Endothelial cell of umbilical vein (primary cell): ENCODE measurements at regions not wholly inside any gene's neighbourhood (a gene's known extent, or its start where the extent isn't known, plus 50 kb on each side); places are given as distances from the start of the nearest gene placed in this dataset.

Source experiments
- BruUV-seq: library from RNA; stranded (reverse); fragments of 400-500 nt; replicated peaks from 2 replicates; lab custom pipeline; 2021; lab: Mats Ljungman, UMichigan
- CTCF ChIA-PET: fragments of 300-600, 350-600 bp; sonication (Branson Sonifier 250); formaldehyde crosslinking; loops from one replicate; lab custom pipeline; 2021; ENCODE audit warnings: antibody characterized with exemption, inconsistent platforms; lab: Charles Lee
- POLR2A ChIA-PET: fragments of 300-600, 350-600 bp; sonication (Branson Sonifier 250); formaldehyde crosslinking; loops from one replicate; lab custom pipeline; 2021; ENCODE audit warnings: antibody characterized with exemption, inconsistent platforms; lab: Charles Lee
- DNase-seq: peaks from one replicate; pipeline ENCODE4 v3.0.0-alpha.2; 2011; ENCODE audit warnings: low read depth, low spot score
- FAIRE-seq: peaks from 2 replicates; lab custom pipeline; 2011; peaks lifted over from hg19 to GRCh38; lab: Jason Lieb, UNC
- H2AFZ ChIP-seq: 2 replicates; pipeline ENCODE4 v1.6.0; 2012; ENCODE audit warnings: low read depth, low read length, control low read depth, inconsistent platforms
- H3K27ac ChIP-seq: 2 replicates; pipeline ENCODE4 v1.5.1; 2011; ENCODE audit warnings: low read depth, mild to moderate bottlenecking, control low read depth, low read length, moderate library complexity; ENCODE audit not compliant: insufficient read depth
- H3K27me3 ChIP-seq, 2 experiments: 2 replicates each; pipeline versions ENCODE4 v1.6.0 to v1.6.1; 2011; ENCODE audit warnings: low read length in 2 of 2, mixed read lengths in 1 of 2; ENCODE audit not compliant: control insufficient read depth in 2 of 2, insufficient read depth in 2 of 2
- H3K36me3 ChIP-seq, 2 experiments: 2 replicates in 1 of 2; 3 replicates in 1 of 2; pipeline ENCODE4 v1.5.1; 2011; ENCODE audit warnings: low read length in 2 of 2, mild to moderate bottlenecking in 1 of 2, moderate library complexity in 1 of 2; ENCODE audit not compliant: control insufficient read depth in 2 of 2, insufficient read depth in 2 of 2; ENCODE audit errors: extremely low read depth in 1 of 2
- H3K4me1 ChIP-seq: 3 replicates; pipeline ENCODE4 v1.5.1; 2011; ENCODE audit warnings: mild to moderate bottlenecking, low read length; ENCODE audit not compliant: control insufficient read depth, insufficient read depth; ENCODE audit errors: extremely low read depth
- H3K4me2 ChIP-seq: 2 replicates; pipeline ENCODE4 v1.6.1; 2011; ENCODE audit warnings: low read length, control low read depth, mixed read lengths; ENCODE audit not compliant: insufficient read depth
- H3K4me3 ChIP-seq, 3 experiments: fragments of 200-600 bp in 1 of 3; sonication (generic), shearing (Covaris generic) in 1 of 3; replicated peaks in 1 of 3; 2 replicates each; pipeline ENCODE4 v1.5.1; 2011 to 2016; ENCODE audit warnings: control low read depth in 3 of 3, low read length in 3 of 3, mild to moderate bottlenecking in 2 of 3, inconsistent platforms in 1 of 3, low read depth in 1 of 3, moderate library complexity in 1 of 3; ENCODE audit not compliant: insufficient read depth in 1 of 3
- H3K79me2 ChIP-seq: 2 replicates; pipeline ENCODE4 v1.6.0; 2012; ENCODE audit warnings: low read length, inconsistent platforms; ENCODE audit not compliant: control insufficient read depth, insufficient read depth
- H3K9ac ChIP-seq: replicated peaks from 2 replicates; pipeline ENCODE3; 2011; ENCODE audit warnings: low read length, control low read depth; ENCODE audit not compliant: insufficient read depth; ENCODE audit errors: extremely low read depth
- H3K9me1 ChIP-seq: replicated peaks from 3 replicates; pipeline ENCODE4 v1.6.0; 2011; ENCODE audit warnings: mild to moderate bottlenecking, low read length; ENCODE audit not compliant: control insufficient read depth, insufficient read depth; ENCODE audit errors: extremely low read depth
- H3K9me3 ChIP-seq: replicated peaks from 2 replicates; pipeline ENCODE4 v1.5.1; 2012; ENCODE audit warnings: low read length, inconsistent platforms; ENCODE audit not compliant: control insufficient read depth, insufficient read depth
- H4K20me1 ChIP-seq: replicated peaks from 2 replicates; pipeline ENCODE3; 2011; ENCODE audit warnings: mild to moderate bottlenecking, low read length; ENCODE audit not compliant: control insufficient read depth, insufficient read depth; ENCODE audit errors: extremely low read depth
- CTCF ChIP-seq, 2 donors: IDR thresholded peaks; 1 replicate in 1 of 2; 2 replicates in 1 of 2; pipeline ENCODE4 v1.5.1; 2011; ENCODE audit warnings: low read length in 2 of 2, mild to moderate bottlenecking in 2 of 2, moderate library complexity in 2 of 2, control low read depth in 1 of 2, inconsistent platforms in 1 of 2, low read depth in 1 of 2; ENCODE audit not compliant: insufficient read depth in 1 of 2; ENCODE audit errors: extremely low read depth in 1 of 2
- EZH2 ChIP-seq: IDR thresholded peaks from 2 replicates; pipeline ENCODE4 v1.6.1; 2012; ENCODE audit warnings: borderline replicate concordance, low read depth, mild to moderate bottlenecking, moderate library complexity, low read length, inconsistent platforms; ENCODE audit not compliant: severe bottlenecking
- FOS ChIP-seq: IDR thresholded peaks from 2 replicates; pipeline ENCODE4 v1.6.1; 2011; ENCODE audit warnings: mild to moderate bottlenecking, low read length, moderate library complexity, borderline replicate concordance; ENCODE audit not compliant: insufficient read depth
- GATA2 ChIP-seq: IDR thresholded peaks from 2 replicates; pipeline ENCODE4 v1.7.0; 2011; ENCODE audit warnings: low read depth, mild to moderate bottlenecking, moderate library complexity, mixed read lengths, low read length; ENCODE audit not compliant: insufficient read length, insufficient read depth
- JUN ChIP-seq: IDR thresholded peaks from 2 replicates; pipeline ENCODE4 v1.6.1; 2011; ENCODE audit warnings: borderline replicate concordance, low read depth; ENCODE audit not compliant: insufficient read length, insufficient read depth
- MAX ChIP-seq: IDR thresholded peaks from 2 replicates; pipeline ENCODE4 v1.6.1; 2011; ENCODE audit not compliant: insufficient read depth, insufficient read length
- MYC ChIP-seq: IDR thresholded peaks from one replicate; pipeline ENCODE4 v1.6.1; 2011; ENCODE audit warnings: mild to moderate bottlenecking, low read depth, low read length
- POLR2A ChIP-seq: IDR thresholded peaks from 2 replicates; pipeline ENCODE4 v1.6.1; 2012; ENCODE audit warnings: low read depth, mild to moderate bottlenecking, control low read depth, low read length
- POLR2AphosphoS5 ChIP-seq: IDR thresholded peaks from 2 replicates; pipeline ENCODE4 v1.6.1; 2012; ENCODE audit warnings: low read depth, mild to moderate bottlenecking, control low read depth, low read length, moderate library complexity; ENCODE audit not compliant: insufficient read depth
- dilution Hi-C: fragments of 300-500 bp; cut with MboI; formaldehyde crosslinking; loops from one replicate; pipeline ENCODE4 v1.15.0; 2019; ENCODE audit warnings: low sequenced_read_pairs; ENCODE audit not compliant: extremely low pct_ligation_motif_present
- intact Hi-C: fragments of 100-400 bp; cut with micrococcal nuclease; formaldehyde crosslinking; loops from one replicate; pipeline ENCODE4 v1.10.0; 2022

- intact Hi-C loops, result no loop called here
- TF ChIP-seq FOS (no peak), EZH2 (no peak), MAX (no peak), POLR2AphosphoS5 (no peak), GATA2 (no peak), MYC (no peak), CTCF (IDR thresholded peaks at IDR 0.05; ENCODE audit: extremely low read depth in 1 of 2, insufficient read depth in 1 of 2, low read depth in 1 of 2, low read length in 2 of 2) (no peak), POLR2A (no peak), JUN (no peak)
- H3K79me2 ChIP-seq, result no peaks in the 10 kb centered on the region
- no peaks in the 10 kb centered on the region for H3K9me1 ChIP-seq
- DNase-seq (no peak), FAIRE-seq (peak; percentile 21)
- H3K27ac ChIP-seq, result no peak overlapping the region
- H3K36me3 ChIP-seq, result no peaks in the 10 kb centered on the region
- ChIA-PET CTCF (no interaction called here), POLR2A (no interaction called here)
- no peak overlapping the region for H3K4me3 ChIP-seq
- H3K27me3 ChIP-seq, result no peaks in the 10 kb centered on the region
- H2AFZ ChIP-seq, result no peak overlapping the region
- dilution Hi-C loops, result no loop called here
- H3K4me1 ChIP-seq, result no peaks in the 10 kb centered on the region
- no peaks in the 10 kb centered on the region for H4K20me1 ChIP-seq
- H3K4me2 ChIP-seq, result no peak overlapping the region
- no peaks in the 10 kb centered on the region for H3K9me3 ChIP-seq
- H3K9ac ChIP-seq, result no peak overlapping the region
- BruUV-seq, result no TSS peak
Measured at GRCh38 chr3:13223574-13224237, 150.5 kb upstream of the IQSEC1 start.
